ENCODE measurements at regions not wholly inside any gene's neighbourhood (a gene's known extent, or its start where the extent isn't known, plus 50 kb on each side); places are given as distances from the start of the nearest gene placed in this dataset.

DNA sequence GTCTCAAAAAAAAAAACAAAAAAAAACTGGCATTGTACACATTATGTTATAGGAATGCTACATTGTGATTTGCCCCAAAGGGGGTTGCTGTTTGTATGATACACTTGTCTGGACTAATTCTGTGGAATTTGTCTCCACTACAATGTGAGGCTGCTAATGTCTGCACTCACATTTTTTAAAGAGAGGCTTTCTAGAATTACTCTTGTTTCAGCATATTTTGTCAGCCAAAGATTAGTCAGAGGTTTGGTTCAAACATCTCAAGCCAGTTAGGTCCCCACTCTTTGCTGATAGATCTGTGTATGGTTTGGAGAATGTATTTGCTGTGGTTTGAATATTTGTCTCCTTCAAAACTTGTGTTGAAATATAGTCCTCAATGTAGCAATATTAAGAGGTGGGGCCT is 59.3 kb upstream of the ZNF169 start:
- TF ChIP-seq, protein P1, sequence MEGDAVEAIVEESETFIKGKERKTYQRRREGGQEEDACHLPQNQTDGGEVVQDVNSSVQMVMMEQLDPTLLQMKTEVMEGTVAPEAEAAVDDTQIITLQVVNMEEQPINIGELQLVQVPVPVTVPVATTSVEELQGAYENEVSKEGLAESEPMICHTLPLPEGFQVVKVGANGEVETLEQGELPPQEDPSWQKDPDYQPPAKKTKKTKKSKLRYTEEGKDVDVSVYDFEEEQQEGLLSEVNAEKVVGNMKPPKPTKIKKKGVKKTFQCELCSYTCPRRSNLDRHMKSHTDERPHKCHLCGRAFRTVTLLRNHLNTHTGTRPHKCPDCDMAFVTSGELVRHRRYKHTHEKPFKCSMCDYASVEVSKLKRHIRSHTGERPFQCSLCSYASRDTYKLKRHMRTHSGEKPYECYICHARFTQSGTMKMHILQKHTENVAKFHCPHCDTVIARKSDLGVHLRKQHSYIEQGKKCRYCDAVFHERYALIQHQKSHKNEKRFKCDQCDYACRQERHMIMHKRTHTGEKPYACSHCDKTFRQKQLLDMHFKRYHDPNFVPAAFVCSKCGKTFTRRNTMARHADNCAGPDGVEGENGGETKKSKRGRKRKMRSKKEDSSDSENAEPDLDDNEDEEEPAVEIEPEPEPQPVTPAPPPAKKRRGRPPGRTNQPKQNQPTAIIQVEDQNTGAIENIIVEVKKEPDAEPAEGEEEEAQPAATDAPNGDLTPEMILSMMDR (IDR thresholded peaks at IDR 0.05): no peak
- Histone ChIP-seq H3K27ac (no peak overlapping the region), H3K36me3 (no peaks in the 10 kb centered on the region), H3K27me3 (no peaks in the 10 kb centered on the region), H3K4me1 (no peaks in the 10 kb centered on the region), H3K4me3 (no peak overlapping the region), H3K9me3 (peaks cover 15% of the 10 kb centered on the region)
- intact Hi-C loops (cut with DNase I): no loop called here
- DNase-seq (no peak), ATAC-seq (no peak)

DNA sequence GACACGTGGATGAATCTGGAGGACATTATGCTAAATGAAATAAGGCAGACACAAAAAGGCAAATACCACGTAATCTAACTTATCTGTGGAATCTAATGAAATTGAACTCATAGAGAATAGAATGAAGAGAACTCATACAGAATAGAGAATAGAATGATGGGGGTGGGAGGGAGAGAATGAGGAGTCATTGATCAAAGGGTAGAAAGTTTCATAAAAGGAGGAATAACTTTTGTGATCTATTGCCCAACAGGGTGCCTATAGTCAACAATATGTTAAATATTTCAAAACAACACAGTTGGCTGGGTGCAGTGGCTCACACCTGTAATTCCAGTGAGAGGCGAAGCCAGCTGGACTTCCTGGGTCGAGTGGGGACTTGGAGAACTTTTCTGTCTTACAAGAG is 54.9 kb upstream of the ZNF169 start:
- H3K27ac ChIP-seq: no peak overlapping the region
- H3K4me1 ChIP-seq: no peaks in the 10 kb centered on the region
- TF ChIP-seq, protein P1 (IDR thresholded peaks at IDR 0.05): no peak
- no peaks in the 10 kb centered on the region for H3K27me3 ChIP-seq
- no peak for ATAC-seq
- DNase-seq: no peak
- no peak overlapping the region for H3K4me3 ChIP-seq
- no peaks in the 10 kb centered on the region for H3K36me3 ChIP-seq
- intact Hi-C loops (cut with DNase I): no loop called here
- no peaks in the 10 kb centered on the region for H3K9me3 ChIP-seq

- no peak overlapping the region for H3K4me3 ChIP-seq
- no peaks in the 10 kb centered on the region for H3K4me1 ChIP-seq
- intact Hi-C loops (cut with DNase I): no loop called here
- H3K27ac ChIP-seq: no peak overlapping the region
- ATAC-seq (no peak), DNase-seq (no peak)
- H3K36me3 ChIP-seq: no peaks in the 10 kb centered on the region
- no peaks in the 10 kb centered on the region for H3K9me3 ChIP-seq
- TF ChIP-seq, protein P1 (IDR thresholded peaks at IDR 0.05): no peak
- H3K27me3 ChIP-seq: no peaks in the 10 kb centered on the region
Observed at GRCh38 chr9:94207781-94208180, 51.3 kb upstream of the ZNF169 start.

Small RNA genes in the stretch of these regions (microRNA-seq; reads per million reads assigned to microRNA genes)
- gene MIRLET7A1 (ENCODE audit: borderline microRNAs expressed) (108 reads per million, percentile 65 among the genes with 10 or more reads in this experiment), gene MIRLET7D (ENCODE audit: borderline microRNAs expressed) (3,049 reads per million, percentile 90 among the genes with 10 or more reads in this experiment), gene MIRLET7F1 (ENCODE audit: borderline microRNAs expressed) (240 reads per million, percentile 73 among the genes with 10 or more reads in this experiment)
